T-helper 22 cell (primary cell): ENCODE measurements at regions not wholly inside any gene's neighbourhood (a gene's known extent, or its start where the extent isn't known, plus 50 kb on each side); places are given as distances from the start of the nearest gene placed in this dataset.
A peak's percentile ranks its signal among the peaks of the same experiment; 100 is the strongest.

Experiments used
- DNase-seq: peaks from one replicate; pipeline ENCODE4 v3.0.0-alpha.2; 2020; ENCODE audit warnings: low read depth

- no peak for DNase-seq
Observed at GRCh38 chr5:126334760-126335159, 88.4 kb upstream of the GRAMD2B start.

- no peak for DNase-seq
Observed at GRCh38 chr5:126335886-126336285, 87.3 kb upstream of the GRAMD2B start.

GRCh38 chr5:126338635-126339034 is 84.6 kb upstream of the GRAMD2B start:
- DNase-seq, result no peak

- DNase-seq, result peak; percentile 1
Observed at GRCh38 chr5:126339215-126339805, 83.9 kb upstream of the GRAMD2B start.

GRCh38 chr5:126341906-126342630 is 81.1 kb upstream of the GRAMD2B start:
- no peak for DNase-seq

GRCh38 chr5:126348855-126349635 is 74.2 kb upstream of the GRAMD2B start:
- DNase-seq, result no peak

GRCh38 chr5:126351153-126351552 is 72.1 kb upstream of the GRAMD2B start:
- no peak for DNase-seq

GRCh38 chr5:126354012-126354857 is 69.0 kb upstream of the GRAMD2B start:
- DNase-seq, result no peak

GRCh38 chr5:126354858-126355731 is 68.1 kb upstream of the GRAMD2B start:
- no peak for DNase-seq

GRCh38 chr5:126355940-126356339 is 67.3 kb upstream of the GRAMD2B start:
- no peak for DNase-seq

GRCh38 chr5:126357585-126358342 is 65.4 kb upstream of the GRAMD2B start:
- DNase-seq, result no peak

- DNase-seq, result no peak
Observed at GRCh38 chr5:126358525-126358924, 64.7 kb upstream of the GRAMD2B start.

- DNase-seq, result no peak
Observed at GRCh38 chr5:126359884-126360283, 63.3 kb upstream of the GRAMD2B start.

GRCh38 chr5:126360467-126360866 is 62.7 kb upstream of the GRAMD2B start:
- no peak for DNase-seq

- no peak for DNase-seq
Observed at GRCh38 chr5:126363658-126364057, 59.6 kb upstream of the GRAMD2B start.

- DNase-seq, result no peak
Observed at GRCh38 chr5:126364206-126364902, 58.9 kb upstream of the GRAMD2B start.

GRCh38 chr5:126365446-126366198 is 57.6 kb upstream of the GRAMD2B start:
- DNase-seq, result no peak

GRCh38 chr5:126366199-126366560 is 57.0 kb upstream of the GRAMD2B start:
- no peak for DNase-seq

- no peak for DNase-seq
Observed at GRCh38 chr5:126368239-126368812, 54.9 kb upstream of the GRAMD2B start.
